DOHH2 (cell line): ENCODE measurements at regions not wholly inside any gene's neighbourhood (a gene's known extent, or its start where the extent isn't known, plus 50 kb on each side); places are given as distances from the start of the nearest gene placed in this dataset.

Source experiments
- EZH2phosphoT487 ChIP-seq: fragments of 200-600 bp; sonication (generic); IDR thresholded peaks from 2 replicates; pipeline ENCODE4 v1.6.1; 2017; ENCODE audit warnings: borderline replicate concordance, mild to moderate bottlenecking, antibody characterized with exemption, low read length, moderate library complexity, mixed read lengths
- TF ChIP-seq, protein P1 (sequence below): fragments of 200-600 bp; sonication (generic); IDR thresholded peaks from one replicate; pipeline ENCODE4 v1.5.1; 2014; ENCODE audit warnings: antibody characterized with exemption, mild to moderate bottlenecking, low read depth, low read length; ENCODE audit not compliant: poor library complexity, severe bottlenecking

DNA sequence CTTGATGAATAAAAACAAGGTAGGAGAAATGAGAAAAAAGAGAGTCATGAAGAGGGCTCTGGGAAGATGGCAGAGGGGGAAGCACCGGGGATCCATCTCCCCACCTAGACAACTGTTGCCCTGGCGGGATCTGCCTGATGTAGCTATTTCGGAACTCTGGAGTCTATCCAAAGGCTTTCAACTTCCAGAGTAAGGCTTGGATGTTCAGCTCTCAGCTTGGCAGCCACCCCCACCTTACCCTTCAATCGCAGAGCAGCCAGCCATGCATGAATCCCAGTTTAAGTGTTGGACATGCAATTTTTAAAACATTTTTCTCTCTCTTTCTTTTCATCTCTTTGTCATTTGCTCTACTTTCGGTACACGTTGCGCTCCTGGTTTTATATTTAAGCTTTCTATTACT lies 275.9 kb upstream of the EXOC2 start:
- no peak for TF ChIP-seq EZH2phosphoT487
- TF ChIP-seq, protein P1, sequence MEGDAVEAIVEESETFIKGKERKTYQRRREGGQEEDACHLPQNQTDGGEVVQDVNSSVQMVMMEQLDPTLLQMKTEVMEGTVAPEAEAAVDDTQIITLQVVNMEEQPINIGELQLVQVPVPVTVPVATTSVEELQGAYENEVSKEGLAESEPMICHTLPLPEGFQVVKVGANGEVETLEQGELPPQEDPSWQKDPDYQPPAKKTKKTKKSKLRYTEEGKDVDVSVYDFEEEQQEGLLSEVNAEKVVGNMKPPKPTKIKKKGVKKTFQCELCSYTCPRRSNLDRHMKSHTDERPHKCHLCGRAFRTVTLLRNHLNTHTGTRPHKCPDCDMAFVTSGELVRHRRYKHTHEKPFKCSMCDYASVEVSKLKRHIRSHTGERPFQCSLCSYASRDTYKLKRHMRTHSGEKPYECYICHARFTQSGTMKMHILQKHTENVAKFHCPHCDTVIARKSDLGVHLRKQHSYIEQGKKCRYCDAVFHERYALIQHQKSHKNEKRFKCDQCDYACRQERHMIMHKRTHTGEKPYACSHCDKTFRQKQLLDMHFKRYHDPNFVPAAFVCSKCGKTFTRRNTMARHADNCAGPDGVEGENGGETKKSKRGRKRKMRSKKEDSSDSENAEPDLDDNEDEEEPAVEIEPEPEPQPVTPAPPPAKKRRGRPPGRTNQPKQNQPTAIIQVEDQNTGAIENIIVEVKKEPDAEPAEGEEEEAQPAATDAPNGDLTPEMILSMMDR = no peak
